ENCODE measurements at regions not wholly inside any gene's neighbourhood (a gene's known extent, or its start where the extent isn't known, plus 50 kb on each side); places are given as distances from the start of the nearest gene placed in this dataset.

- DNase-seq (ENCODE audit: extremely low spot score) = peak; percentile 96
- 30% methylated on average over 7 of the region's 7 CpGs for WGBS
- no peaks in the 10 kb centered on the region for H3K9me3 ChIP-seq
- H3K4me3 ChIP-seq = no peak overlapping the region
- intact Hi-C loops (cut with DNase I) = loop anchor here (5.0 to 10.0 kb wide), 3 partner anchors 87 to 866 kb away; no protein-coding TSS in a partner anchor
- no peaks in the 10 kb centered on the region for H3K36me3 ChIP-seq
- TF ChIP-seq EP300 (IDR thresholded peaks at IDR 0.05) = peak; percentile 97
- no peak for TF ChIP-seq POLR2A (IDR thresholded peaks at IDR 0.05; ENCODE audit: low read depth)
- TF ChIP-seq, protein P1, sequence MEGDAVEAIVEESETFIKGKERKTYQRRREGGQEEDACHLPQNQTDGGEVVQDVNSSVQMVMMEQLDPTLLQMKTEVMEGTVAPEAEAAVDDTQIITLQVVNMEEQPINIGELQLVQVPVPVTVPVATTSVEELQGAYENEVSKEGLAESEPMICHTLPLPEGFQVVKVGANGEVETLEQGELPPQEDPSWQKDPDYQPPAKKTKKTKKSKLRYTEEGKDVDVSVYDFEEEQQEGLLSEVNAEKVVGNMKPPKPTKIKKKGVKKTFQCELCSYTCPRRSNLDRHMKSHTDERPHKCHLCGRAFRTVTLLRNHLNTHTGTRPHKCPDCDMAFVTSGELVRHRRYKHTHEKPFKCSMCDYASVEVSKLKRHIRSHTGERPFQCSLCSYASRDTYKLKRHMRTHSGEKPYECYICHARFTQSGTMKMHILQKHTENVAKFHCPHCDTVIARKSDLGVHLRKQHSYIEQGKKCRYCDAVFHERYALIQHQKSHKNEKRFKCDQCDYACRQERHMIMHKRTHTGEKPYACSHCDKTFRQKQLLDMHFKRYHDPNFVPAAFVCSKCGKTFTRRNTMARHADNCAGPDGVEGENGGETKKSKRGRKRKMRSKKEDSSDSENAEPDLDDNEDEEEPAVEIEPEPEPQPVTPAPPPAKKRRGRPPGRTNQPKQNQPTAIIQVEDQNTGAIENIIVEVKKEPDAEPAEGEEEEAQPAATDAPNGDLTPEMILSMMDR (IDR thresholded peaks at IDR 0.05) = no peak
- TF ChIP-seq POLR2AphosphoS5 (IDR thresholded peaks at IDR 0.05) = peak; percentile 83 to 93
- H3K27ac ChIP-seq (replicated peaks in 1 of 4) = peak overlapping the region; percentile 71 to 90 (median 80)
- no peaks in the 10 kb centered on the region for H3K27me3 ChIP-seq
- H3K4me1 ChIP-seq = peaks cover 6 to 65% (median 54%) of the 10 kb centered on the region in 4 donors
These were observed 503.9 kb upstream of the USP24 start for GRCh38 chr1:55718758-55719671.

GRCh38 chr1:55717111-55717510, 501.9 kb upstream of the USP24 start:
- Histone ChIP-seq H3K4me3 (no peak overlapping the region), H3K27ac (replicated peaks in 1 of 4) (peak overlapping the region in 2 of 4 donors; percentile 75 to 90), H3K4me1 (peaks cover 6 to 58% (median 50%) of the 10 kb centered on the region in 4 donors), H3K9me3 (no peaks in the 10 kb centered on the region), H3K36me3 (no peaks in the 10 kb centered on the region), H3K27me3 (no peaks in the 10 kb centered on the region)
- TF ChIP-seq POLR2AphosphoS5 (IDR thresholded peaks at IDR 0.05) (no peak), EP300 (IDR thresholded peaks at IDR 0.05) (no peak), POLR2A (IDR thresholded peaks at IDR 0.05; ENCODE audit: low read depth) (no peak)
- TF ChIP-seq, protein P1 (IDR thresholded peaks at IDR 0.05) = no peak
- WGBS = 88% methylated on average over 3 of the region's 3 CpGs
- DNase-seq (ENCODE audit: extremely low spot score) = no peak
- intact Hi-C loops (cut with DNase I) = loop anchor here (5.0 to 10.0 kb wide), 3 partner anchors 85 to 868 kb away; no protein-coding TSS in a partner anchor

DNA sequence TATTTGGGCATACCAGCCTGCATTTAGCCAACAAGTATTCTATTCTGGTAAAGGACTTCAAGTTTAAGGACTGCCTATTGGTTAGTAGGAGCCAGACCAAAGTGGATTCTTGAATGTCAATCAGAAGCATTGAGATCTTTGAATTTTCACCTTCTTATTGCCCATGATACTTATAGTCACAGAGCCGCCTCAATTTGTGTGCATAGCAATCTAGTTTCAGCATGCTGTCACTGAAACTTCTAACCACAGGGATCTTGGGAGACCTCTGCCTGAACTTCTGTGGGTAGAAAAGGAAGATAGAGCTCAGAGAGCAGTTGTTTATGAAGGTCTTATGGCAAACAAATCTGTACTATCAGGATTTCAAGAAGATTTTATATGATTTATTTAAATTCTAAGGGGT, 501.4 kb upstream of the USP24 start:
- Histone ChIP-seq H3K27me3 (no peaks in the 10 kb centered on the region), H3K4me3 (no peak overlapping the region), H3K36me3 (no peaks in the 10 kb centered on the region), H3K9me3 (no peaks in the 10 kb centered on the region), H3K4me1 (peaks cover 6 to 58% (median 50%) of the 10 kb centered on the region in 4 donors), H3K27ac (replicated peaks in 1 of 4) (no peak overlapping the region)
- no peak for DNase-seq (ENCODE audit: extremely low spot score)
- intact Hi-C loops (cut with DNase I) = loop anchor here (5.0 to 10.0 kb wide), 3 partner anchors 84 to 868 kb away; no protein-coding TSS in a partner anchor
- 85% methylated on average over 1 of the region's 1 CpG for WGBS
- TF ChIP-seq POLR2A (IDR thresholded peaks at IDR 0.05; ENCODE audit: low read depth) = no peak
- TF ChIP-seq, protein P1 (IDR thresholded peaks at IDR 0.05) = no peak

- no peak for DNase-seq (ENCODE audit: extremely low spot score)
- Histone ChIP-seq H3K27ac (replicated peaks in 1 of 4) (no peak overlapping the region), H3K9me3 (no peaks in the 10 kb centered on the region), H3K27me3 (no peaks in the 10 kb centered on the region), H3K4me1 (peaks cover 6 to 55% (median 49%) of the 10 kb centered on the region in 4 donors), H3K4me3 (no peak overlapping the region), H3K36me3 (no peaks in the 10 kb centered on the region)
- intact Hi-C loops (cut with DNase I) = loop anchor here (5.0 to 10.0 kb wide), 3 partner anchors 84 to 869 kb away; no protein-coding TSS in a partner anchor
- 91% methylated on average over 2 of the region's 2 CpGs for WGBS
- TF ChIP-seq, protein P1 (IDR thresholded peaks at IDR 0.05) = no peak
- TF ChIP-seq POLR2AphosphoS5 (IDR thresholded peaks at IDR 0.05) = no peak
- TF ChIP-seq POLR2A (IDR thresholded peaks at IDR 0.05; ENCODE audit: low read depth) = no peak
- TF ChIP-seq EP300 (IDR thresholded peaks at IDR 0.05) = no peak
These were observed 501.0 kb upstream of the USP24 start for GRCh38 chr1:55716151-55716550.
